ENCODE measurements at regions not wholly inside any gene's neighbourhood (a gene's known extent, or its start where the extent isn't known, plus 50 kb on each side); places are given as distances from the start of the nearest gene placed in this dataset.

DNA sequence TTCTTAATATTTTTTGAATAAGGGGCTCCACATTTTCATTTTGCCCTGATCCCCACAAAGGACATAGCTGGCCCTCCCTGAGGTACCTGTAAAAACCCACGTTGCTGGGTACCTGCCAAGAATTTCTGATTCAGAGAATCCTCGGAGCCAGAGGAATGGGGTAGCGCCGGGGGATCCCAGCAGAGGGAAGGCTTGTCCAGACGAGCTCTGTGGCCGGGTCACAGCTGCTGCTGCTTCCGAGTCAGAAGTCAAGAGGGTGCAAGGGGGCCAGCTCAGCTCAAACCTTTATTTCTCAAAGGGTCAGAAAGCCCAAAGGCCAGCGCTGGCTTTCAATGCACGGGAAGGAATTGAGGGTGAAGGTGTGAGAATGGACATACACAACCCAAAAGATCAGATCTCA, 68.9 kb upstream of the SDK2 start (continued):
- TF ChIP-seq, protein P1, sequence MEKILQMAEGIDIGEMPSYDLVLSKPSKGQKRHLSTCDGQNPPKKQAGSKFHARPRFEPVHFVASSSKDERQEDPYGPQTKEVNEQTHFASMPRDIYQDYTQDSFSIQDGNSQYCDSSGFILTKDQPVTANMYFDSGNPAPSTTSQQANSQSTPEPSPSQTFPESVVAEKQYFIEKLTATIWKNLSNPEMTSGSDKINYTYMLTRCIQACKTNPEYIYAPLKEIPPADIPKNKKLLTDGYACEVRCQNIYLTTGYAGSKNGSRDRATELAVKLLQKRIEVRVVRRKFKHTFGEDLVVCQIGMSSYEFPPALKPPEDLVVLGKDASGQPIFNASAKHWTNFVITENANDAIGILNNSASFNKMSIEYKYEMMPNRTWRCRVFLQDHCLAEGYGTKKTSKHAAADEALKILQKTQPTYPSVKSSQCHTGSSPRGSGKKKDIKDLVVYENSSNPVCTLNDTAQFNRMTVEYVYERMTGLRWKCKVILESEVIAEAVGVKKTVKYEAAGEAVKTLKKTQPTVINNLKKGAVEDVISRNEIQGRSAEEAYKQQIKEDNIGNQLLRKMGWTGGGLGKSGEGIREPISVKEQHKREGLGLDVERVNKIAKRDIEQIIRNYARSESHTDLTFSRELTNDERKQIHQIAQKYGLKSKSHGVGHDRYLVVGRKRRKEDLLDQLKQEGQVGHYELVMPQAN (IDR thresholded peaks at IDR 0.05; ENCODE audit: borderline replicate concordance), result no peak
- TF ChIP-seq, protein P2, sequence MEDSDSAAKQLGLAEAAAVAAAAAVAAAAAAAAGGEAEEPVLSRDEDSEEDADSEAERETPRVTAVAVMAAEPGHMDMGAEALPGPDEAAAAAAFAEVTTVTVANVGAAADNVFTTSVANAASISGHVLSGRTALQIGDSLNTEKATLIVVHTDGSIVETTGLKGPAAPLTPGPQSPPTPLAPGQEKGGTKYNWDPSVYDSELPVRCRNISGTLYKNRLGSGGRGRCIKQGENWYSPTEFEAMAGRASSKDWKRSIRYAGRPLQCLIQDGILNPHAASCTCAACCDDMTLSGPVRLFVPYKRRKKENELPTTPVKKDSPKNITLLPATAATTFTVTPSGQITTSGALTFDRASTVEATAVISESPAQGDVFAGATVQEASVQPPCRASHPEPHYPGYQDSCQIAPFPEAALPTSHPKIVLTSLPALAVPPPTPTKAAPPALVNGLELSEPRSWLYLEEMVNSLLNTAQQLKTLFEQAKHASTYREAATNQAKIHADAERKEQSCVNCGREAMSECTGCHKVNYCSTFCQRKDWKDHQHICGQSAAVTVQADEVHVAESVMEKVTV (CRISPR knock-in tag; IDR thresholded peaks at IDR 0.05), result no peak
- TF ChIP-seq RBM22 (IDR thresholded peaks at IDR 0.05; ENCODE audit: low read depth, low read length, poor library complexity, severe bottlenecking) (no peak), DMBX1 (CRISPR knock-in tag; IDR thresholded peaks at IDR 0.05; ENCODE audit: borderline replicate concordance) (no peak), PHB (CRISPR knock-in tag; IDR thresholded peaks at IDR 0.05) (no peak), PTBP1 (IDR thresholded peaks at IDR 0.05; ENCODE audit: low read depth, low read length) (no peak), ESRRB (CRISPR knock-in tag; IDR thresholded peaks at IDR 0.05; ENCODE audit: borderline replicate concordance) (no peak)
- TF ChIP-seq, protein P3, sequence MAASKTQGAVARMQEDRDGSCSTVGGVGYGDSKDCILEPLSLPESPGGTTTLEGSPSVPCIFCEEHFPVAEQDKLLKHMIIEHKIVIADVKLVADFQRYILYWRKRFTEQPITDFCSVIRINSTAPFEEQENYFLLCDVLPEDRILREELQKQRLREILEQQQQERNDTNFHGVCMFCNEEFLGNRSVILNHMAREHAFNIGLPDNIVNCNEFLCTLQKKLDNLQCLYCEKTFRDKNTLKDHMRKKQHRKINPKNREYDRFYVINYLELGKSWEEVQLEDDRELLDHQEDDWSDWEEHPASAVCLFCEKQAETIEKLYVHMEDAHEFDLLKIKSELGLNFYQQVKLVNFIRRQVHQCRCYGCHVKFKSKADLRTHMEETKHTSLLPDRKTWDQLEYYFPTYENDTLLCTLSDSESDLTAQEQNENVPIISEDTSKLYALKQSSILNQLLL (CRISPR knock-in tag; IDR thresholded peaks at IDR 0.05; ENCODE audit: borderline replicate concordance), result no peak
- TF ChIP-seq, protein P4, sequence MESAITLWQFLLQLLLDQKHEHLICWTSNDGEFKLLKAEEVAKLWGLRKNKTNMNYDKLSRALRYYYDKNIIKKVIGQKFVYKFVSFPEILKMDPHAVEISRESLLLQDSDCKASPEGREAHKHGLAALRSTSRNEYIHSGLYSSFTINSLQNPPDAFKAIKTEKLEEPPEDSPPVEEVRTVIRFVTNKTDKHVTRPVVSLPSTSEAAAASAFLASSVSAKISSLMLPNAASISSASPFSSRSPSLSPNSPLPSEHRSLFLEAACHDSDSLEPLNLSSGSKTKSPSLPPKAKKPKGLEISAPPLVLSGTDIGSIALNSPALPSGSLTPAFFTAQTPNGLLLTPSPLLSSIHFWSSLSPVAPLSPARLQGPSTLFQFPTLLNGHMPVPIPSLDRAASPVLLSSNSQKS (CRISPR knock-in tag; IDR thresholded peaks at IDR 0.05), result no peak
